ENCODE measurements at regions not wholly inside any gene's neighbourhood (a gene's known extent, or its start where the extent isn't known, plus 50 kb on each side); places are given as distances from the start of the nearest gene placed in this dataset.

GRCh38 chr22:44375451-44375850 lies 62.7 kb upstream of the SHISAL1 start:
- Histone ChIP-seq H3F3A (ENCODE audit: insufficient read depth, low read length, poor library complexity, severe bottlenecking) (no peaks in the 10 kb centered on the region), H3K9ac (ENCODE audit: low read length) (no peak overlapping the region), H3K9me2 (ENCODE audit: insufficient read depth, low read length) (no peaks in the 10 kb centered on the region), H3K27ac (ENCODE audit: low read length) (no peak overlapping the region), H3K4me2 (ENCODE audit: low read length) (no peak overlapping the region), H3K27me3 (ENCODE audit: insufficient read depth, low read depth, low read length) (no peaks in the 10 kb centered on the region), H3K4me3 (ENCODE audit: low read length) (no peak overlapping the region), H3K36me3 (ENCODE audit: insufficient read depth, low read length) (no peaks in the 10 kb centered on the region), H4K20me1 (ENCODE audit: insufficient read depth) (no peaks in the 10 kb centered on the region), H3K9me3 (ENCODE audit: low read length) (peaks cover 5% of the 10 kb centered on the region), H2AFZ (ENCODE audit: low read depth, low read length) (no peak overlapping the region), H3K79me2 (replicated peaks; ENCODE audit: insufficient read depth, low read length) (no peaks in the 10 kb centered on the region)
- TF ChIP-seq EZH2 (IDR thresholded peaks at IDR 0.05; ENCODE audit: borderline replicate concordance, insufficient read depth, low read length, poor library complexity, severe bottlenecking) (no peak), TAF1 (IDR thresholded peaks at IDR 0.05; ENCODE audit: low read depth) (no peak), EP300 (conservative IDR thresholded peaks at IDR 0.05; ENCODE audit: poor library complexity, severe bottlenecking) (no peak), MXI1 (conservative IDR thresholded peaks at IDR 0.05; ENCODE audit: poor library complexity, severe bottlenecking) (no peak), POLR2AphosphoS5 (IDR thresholded peaks at IDR 0.05) (no peak), RAD21 (conservative IDR thresholded peaks at IDR 0.05) (no peak), CTCF (IDR thresholded peaks at IDR 0.05; ENCODE audit: poor library complexity, severe bottlenecking) (no peak), REST (IDR thresholded peaks at IDR 0.05; ENCODE audit: borderline replicate concordance) (no peak), SMC3 (conservative IDR thresholded peaks at IDR 0.05; ENCODE audit: poor library complexity) (no peak)

GRCh38 chr22:44373234-44373633 lies 60.5 kb upstream of the SHISAL1 start:
- H3K4me2 ChIP-seq (ENCODE audit: low read length): no peak overlapping the region
- peaks cover 5% of the 10 kb centered on the region for H3K9me3 ChIP-seq (ENCODE audit: low read length)
- H3K27ac ChIP-seq (ENCODE audit: low read length): no peak overlapping the region
- no peaks in the 10 kb centered on the region for H3K79me2 ChIP-seq (replicated peaks; ENCODE audit: insufficient read depth, low read length)
- no peaks in the 10 kb centered on the region for H3K27me3 ChIP-seq (ENCODE audit: insufficient read depth, low read depth, low read length)
- H2AFZ ChIP-seq (ENCODE audit: low read depth, low read length): no peak overlapping the region
- no peaks in the 10 kb centered on the region for H4K20me1 ChIP-seq (ENCODE audit: insufficient read depth)
- H3K9ac ChIP-seq (ENCODE audit: low read length): no peak overlapping the region
- no peak overlapping the region for H3K4me3 ChIP-seq (ENCODE audit: low read length)
- TF ChIP-seq TAF1 (IDR thresholded peaks at IDR 0.05; ENCODE audit: low read depth): no peak
- TF ChIP-seq SMC3 (conservative IDR thresholded peaks at IDR 0.05; ENCODE audit: poor library complexity): no peak
- no peak for TF ChIP-seq CTCF (IDR thresholded peaks at IDR 0.05; ENCODE audit: poor library complexity, severe bottlenecking)
- no peak for TF ChIP-seq EZH2 (IDR thresholded peaks at IDR 0.05; ENCODE audit: borderline replicate concordance, insufficient read depth, low read length, poor library complexity, severe bottlenecking)
- TF ChIP-seq MXI1 (conservative IDR thresholded peaks at IDR 0.05; ENCODE audit: poor library complexity, severe bottlenecking): no peak
- TF ChIP-seq POLR2AphosphoS5 (IDR thresholded peaks at IDR 0.05): no peak
- no peak for TF ChIP-seq EP300 (conservative IDR thresholded peaks at IDR 0.05; ENCODE audit: poor library complexity, severe bottlenecking)
- TF ChIP-seq REST (IDR thresholded peaks at IDR 0.05; ENCODE audit: borderline replicate concordance): no peak
- no peak for TF ChIP-seq RAD21 (conservative IDR thresholded peaks at IDR 0.05)
- no peaks in the 10 kb centered on the region for H3K36me3 ChIP-seq (ENCODE audit: insufficient read depth, low read length)
- no peaks in the 10 kb centered on the region for H3F3A ChIP-seq (ENCODE audit: insufficient read depth, low read length, poor library complexity, severe bottlenecking)
- no peaks in the 10 kb centered on the region for H3K9me2 ChIP-seq (ENCODE audit: insufficient read depth, low read length)
